GM12874 (cell line): ENCODE measurements at regions not wholly inside any gene's neighbourhood (a gene's known extent, or its start where the extent isn't known, plus 50 kb on each side); places are given as distances from the start of the nearest gene placed in this dataset.

Experiments
- TF ChIP-seq, protein P1 (sequence below): IDR thresholded peaks from 2 replicates; pipeline ENCODE4 v1.5.1; 2011; ENCODE audit warnings: low read depth, mild to moderate bottlenecking, control low read depth, low read length, moderate library complexity; ENCODE audit not compliant: insufficient read depth

- TF ChIP-seq, protein P1, sequence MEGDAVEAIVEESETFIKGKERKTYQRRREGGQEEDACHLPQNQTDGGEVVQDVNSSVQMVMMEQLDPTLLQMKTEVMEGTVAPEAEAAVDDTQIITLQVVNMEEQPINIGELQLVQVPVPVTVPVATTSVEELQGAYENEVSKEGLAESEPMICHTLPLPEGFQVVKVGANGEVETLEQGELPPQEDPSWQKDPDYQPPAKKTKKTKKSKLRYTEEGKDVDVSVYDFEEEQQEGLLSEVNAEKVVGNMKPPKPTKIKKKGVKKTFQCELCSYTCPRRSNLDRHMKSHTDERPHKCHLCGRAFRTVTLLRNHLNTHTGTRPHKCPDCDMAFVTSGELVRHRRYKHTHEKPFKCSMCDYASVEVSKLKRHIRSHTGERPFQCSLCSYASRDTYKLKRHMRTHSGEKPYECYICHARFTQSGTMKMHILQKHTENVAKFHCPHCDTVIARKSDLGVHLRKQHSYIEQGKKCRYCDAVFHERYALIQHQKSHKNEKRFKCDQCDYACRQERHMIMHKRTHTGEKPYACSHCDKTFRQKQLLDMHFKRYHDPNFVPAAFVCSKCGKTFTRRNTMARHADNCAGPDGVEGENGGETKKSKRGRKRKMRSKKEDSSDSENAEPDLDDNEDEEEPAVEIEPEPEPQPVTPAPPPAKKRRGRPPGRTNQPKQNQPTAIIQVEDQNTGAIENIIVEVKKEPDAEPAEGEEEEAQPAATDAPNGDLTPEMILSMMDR, result no peak
Measured at GRCh38 chr3:110905121-110905520, 166.5 kb upstream of the NECTIN3 start.

GRCh38 chr3:110909839-110910238, 161.8 kb upstream of the NECTIN3 start:
- TF ChIP-seq, protein P1, result no peak

DNA sequence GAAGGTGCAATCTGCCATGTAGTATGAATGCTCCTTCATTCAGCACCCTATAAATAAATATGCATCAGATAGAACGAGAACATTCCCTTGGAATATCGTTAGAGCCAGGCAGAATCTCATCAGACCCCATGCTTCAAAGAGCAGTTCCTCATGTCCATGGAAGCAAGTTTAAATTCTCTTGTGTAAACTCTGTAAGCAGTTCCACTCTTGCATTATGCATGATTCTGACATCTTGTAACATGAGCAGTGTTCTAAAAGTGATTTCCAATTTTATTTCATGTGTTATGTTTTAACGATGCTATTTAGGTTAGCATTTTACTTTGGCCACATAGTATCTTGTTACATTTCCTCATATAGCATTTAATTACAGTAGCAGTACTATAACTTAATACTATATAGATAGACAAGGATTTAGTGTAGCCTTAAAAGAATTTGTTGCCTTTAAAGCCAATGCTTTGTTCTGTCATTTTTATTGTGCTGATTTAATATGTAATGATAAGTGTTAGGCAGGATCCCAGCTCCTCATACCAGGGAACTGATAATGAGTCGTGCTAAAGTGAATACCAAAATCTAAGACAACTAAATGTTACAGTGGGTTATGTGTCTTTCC, 161.2 kb upstream of the NECTIN3 start:
- TF ChIP-seq, protein P1, result no peak

GRCh38 chr3:110918963-110919362, 152.7 kb upstream of the NECTIN3 start:
- TF ChIP-seq, protein P1, result no peak

DNA sequence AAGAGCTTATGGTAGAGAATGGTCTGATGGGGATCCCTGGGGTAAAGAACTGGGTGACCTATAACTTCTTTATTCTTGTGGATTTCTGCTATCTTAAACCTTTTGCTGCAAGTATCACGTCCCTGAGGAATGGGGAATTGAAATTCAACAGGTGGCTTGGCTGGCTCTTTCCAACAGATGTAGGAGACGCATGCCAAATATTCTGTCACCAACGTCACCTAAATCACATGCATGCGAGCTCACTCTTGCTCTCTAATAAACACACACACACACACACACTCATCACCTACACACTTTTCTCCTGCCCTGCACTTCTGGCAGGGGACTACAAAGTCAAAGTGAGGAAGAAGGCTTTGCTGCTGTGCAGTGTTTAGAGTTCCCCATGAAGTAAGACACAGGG, 145.8 kb upstream of the NECTIN3 start:
- TF ChIP-seq, protein P1, result no peak

DNA sequence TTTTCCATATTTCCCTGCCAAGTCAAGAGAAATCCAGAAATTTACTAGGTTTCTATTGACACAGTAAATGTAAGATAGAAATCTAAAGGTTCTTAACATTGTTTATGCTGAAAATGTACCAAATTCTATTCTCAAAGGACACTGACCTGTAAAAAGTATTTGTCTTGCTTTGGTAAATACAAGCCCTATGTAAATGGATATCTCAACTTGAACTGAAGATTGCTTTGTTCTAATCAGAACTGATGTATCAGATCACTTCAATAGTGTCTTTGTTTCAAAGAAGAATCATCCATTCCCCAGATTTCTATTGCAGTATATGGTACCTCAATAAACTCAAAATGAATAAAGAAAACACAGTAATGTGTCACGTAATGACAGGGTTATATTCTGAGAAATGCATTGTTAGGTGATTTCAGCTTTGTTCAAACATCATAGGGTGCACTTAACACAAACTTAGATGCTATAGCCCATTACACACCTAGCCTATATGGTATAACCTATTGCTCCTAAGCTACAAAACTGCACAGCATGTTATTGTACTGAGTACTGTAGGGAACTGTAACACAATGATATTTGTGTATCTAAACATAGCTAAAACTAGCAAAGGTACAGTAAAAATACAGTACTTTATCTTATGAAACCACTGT, 143.5 kb upstream of the NECTIN3 start:
- TF ChIP-seq, protein P1, result no peak

GRCh38 chr3:110929816-110930215, 141.8 kb upstream of the NECTIN3 start:
- TF ChIP-seq, protein P1, result no peak
